T-helper 17 cell (primary cell): ENCODE measurements at regions not wholly inside any gene's neighbourhood (a gene's known extent, or its start where the extent isn't known, plus 50 kb on each side); places are given as distances from the start of the nearest gene placed in this dataset.

Experiments used
- ATAC-seq: fragments of 150-1000 bp; cut with Tn5 transposase; 2 replicates; pipeline ENCODE4 v1.10.0; 2021; ENCODE audit warnings: mild to moderate bottlenecking, moderate library complexity
- DNase-seq, 3 donors: peaks; one replicate each; pipeline versions ENCODE4 v3.0.0 to v3.0.0-alpha.2; 2020 to 2021
- H3K9me3 ChIP-seq: one replicate; pipeline ENCODE4 v1.7.0; 2013; ENCODE audit warnings: low read length, mild to moderate bottlenecking; ENCODE audit not compliant: control insufficient read depth, poor library complexity, severe bottlenecking
- H3K27ac Mint-ChIP-seq: one replicate; pipeline ENCODE4 v1.8.0; 2022; ENCODE audit warnings: mild to moderate bottlenecking, moderate library complexity, mixed read lengths
- H3K27me3 Mint-ChIP-seq: one replicate; pipeline ENCODE4 v1.8.0; 2022; ENCODE audit warnings: mixed read lengths
- H3K36me3 Mint-ChIP-seq: one replicate; pipeline ENCODE4 v1.8.0; 2022; ENCODE audit warnings: low read depth, mixed read lengths
- H3K4me1 Mint-ChIP-seq: one replicate; pipeline ENCODE4 v1.8.0; 2022; ENCODE audit warnings: mild to moderate bottlenecking, mixed read lengths
- H3K4me3 Mint-ChIP-seq: one replicate; pipeline ENCODE4 v1.8.0; 2022; ENCODE audit warnings: mild to moderate bottlenecking, moderate library complexity, mixed read lengths

GRCh38 chr9:87227456-87227855 lies 270.2 kb upstream of the DAPK1 start:
- peaks cover 20% of the 10 kb centered on the region for H3K27me3 Mint-ChIP-seq
- no peaks in the 10 kb centered on the region for H3K9me3 ChIP-seq
- H3K4me3 Mint-ChIP-seq = no peak overlapping the region
- DNase-seq (no peak), ATAC-seq (no peak)
- H3K4me1 Mint-ChIP-seq = no peaks in the 10 kb centered on the region
- H3K27ac Mint-ChIP-seq = no peak overlapping the region
- no peaks in the 10 kb centered on the region for H3K36me3 Mint-ChIP-seq

- no peak overlapping the region for H3K27ac Mint-ChIP-seq
- no peaks in the 10 kb centered on the region for H3K4me1 Mint-ChIP-seq
- no peak for ATAC-seq
- H3K4me3 Mint-ChIP-seq = no peak overlapping the region
- H3K27me3 Mint-ChIP-seq = peaks cover 11% of the 10 kb centered on the region
- no peak for DNase-seq
- H3K9me3 ChIP-seq = no peaks in the 10 kb centered on the region
- no peaks in the 10 kb centered on the region for H3K36me3 Mint-ChIP-seq
These were observed 268.6 kb upstream of the DAPK1 start for GRCh38 chr9:87229108-87229507.

DNA sequence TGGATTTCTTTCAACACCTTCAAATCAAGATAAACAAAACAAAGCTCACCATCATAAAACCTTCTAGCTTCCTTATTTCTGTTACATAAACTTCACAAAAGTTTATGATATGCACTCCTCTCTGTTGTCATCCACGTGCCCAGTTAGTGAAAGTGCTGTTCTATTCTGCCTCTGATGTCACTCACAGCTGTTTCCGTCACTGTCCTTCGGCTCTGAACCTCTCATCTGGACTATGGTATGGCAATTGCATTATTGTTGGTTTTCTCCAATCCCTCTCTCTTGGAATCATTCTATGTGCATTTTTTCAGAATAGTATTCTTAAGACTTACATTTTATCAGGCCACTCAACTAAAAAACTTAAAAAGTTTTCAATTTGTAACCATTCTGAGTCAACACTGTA lies 264.2 kb upstream of the DAPK1 start:
- no peaks in the 10 kb centered on the region for H3K9me3 ChIP-seq
- Mint-ChIP-seq H3K36me3 (no peaks in the 10 kb centered on the region), H3K27ac (no peak overlapping the region), H3K4me3 (no peak overlapping the region), H3K27me3 (no peaks in the 10 kb centered on the region), H3K4me1 (no peaks in the 10 kb centered on the region)
- ATAC-seq = no peak
- DNase-seq = no peak

DNA sequence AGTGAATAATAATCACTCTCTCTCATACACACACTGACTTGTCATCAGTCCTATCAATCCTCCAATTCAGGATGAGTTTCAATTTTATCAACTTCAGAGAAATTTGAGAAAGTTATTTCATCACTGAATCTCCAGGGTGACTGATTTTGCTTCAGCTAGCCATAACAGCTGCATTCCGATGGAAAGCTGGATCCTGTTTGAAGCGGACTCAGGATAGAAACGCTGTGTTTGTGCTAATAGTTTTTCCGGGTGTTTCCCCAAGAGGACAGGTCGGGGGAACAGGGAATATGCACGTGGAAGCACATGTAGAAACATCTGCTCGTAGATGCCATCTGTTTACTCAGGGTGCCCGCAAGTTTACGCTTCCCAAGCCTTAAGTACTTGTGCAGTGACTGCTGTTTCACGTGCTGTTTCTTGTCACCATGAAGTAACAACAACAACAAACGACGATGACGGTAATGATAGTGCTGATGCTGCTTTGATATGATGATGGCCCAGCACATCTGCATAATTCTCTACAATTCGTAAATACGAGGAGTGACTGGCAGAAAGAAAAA lies 263.7 kb upstream of the DAPK1 start:
- Mint-ChIP-seq H3K4me1 (no peaks in the 10 kb centered on the region), H3K36me3 (no peaks in the 10 kb centered on the region), H3K27me3 (no peaks in the 10 kb centered on the region), H3K4me3 (no peak overlapping the region), H3K27ac (no peak overlapping the region)
- H3K9me3 ChIP-seq = no peaks in the 10 kb centered on the region
- DNase-seq = no peak
- no peak for ATAC-seq

GRCh38 chr9:87234854-87235253 lies 262.8 kb upstream of the DAPK1 start:
- H3K36me3 Mint-ChIP-seq = no peaks in the 10 kb centered on the region
- ATAC-seq (no peak), DNase-seq (no peak)
- peaks cover 5% of the 10 kb centered on the region for H3K27me3 Mint-ChIP-seq
- H3K4me3 Mint-ChIP-seq = no peak overlapping the region
- no peaks in the 10 kb centered on the region for H3K4me1 Mint-ChIP-seq
- no peak overlapping the region for H3K27ac Mint-ChIP-seq
- H3K9me3 ChIP-seq = no peaks in the 10 kb centered on the region

DNA sequence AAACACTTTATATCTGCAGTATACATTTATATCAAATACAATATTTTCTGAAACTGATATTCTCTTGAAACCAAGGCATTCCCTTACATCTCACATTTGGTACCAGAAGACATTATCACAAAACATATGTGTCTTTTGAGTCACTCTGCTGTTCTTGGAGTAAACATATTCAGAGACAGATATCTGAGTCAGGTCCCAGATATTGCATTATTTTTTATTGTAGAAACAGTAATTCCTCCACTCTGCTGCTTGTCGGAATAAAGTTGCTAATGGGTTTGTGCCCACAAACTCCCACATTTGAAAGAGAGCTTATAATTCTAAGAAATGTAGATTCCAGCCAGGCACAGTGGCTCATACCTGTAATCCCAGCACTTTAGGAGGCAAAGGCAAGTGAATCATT lies 261.1 kb upstream of the DAPK1 start:
- H3K4me1 Mint-ChIP-seq = no peaks in the 10 kb centered on the region
- H3K9me3 ChIP-seq = no peaks in the 10 kb centered on the region
- no peak overlapping the region for H3K4me3 Mint-ChIP-seq
- H3K36me3 Mint-ChIP-seq = no peaks in the 10 kb centered on the region
- ATAC-seq (no peak), DNase-seq (no peak)
- no peak overlapping the region for H3K27ac Mint-ChIP-seq
- peaks cover 8% of the 10 kb centered on the region for H3K27me3 Mint-ChIP-seq

- no peak overlapping the region for H3K27ac Mint-ChIP-seq
- DNase-seq = no peak
- no peaks in the 10 kb centered on the region for H3K4me1 Mint-ChIP-seq
- H3K36me3 Mint-ChIP-seq = no peaks in the 10 kb centered on the region
- no peak overlapping the region for H3K4me3 Mint-ChIP-seq
- ATAC-seq = no peak
- H3K9me3 ChIP-seq = no peaks in the 10 kb centered on the region
- H3K27me3 Mint-ChIP-seq = peaks cover 11% of the 10 kb centered on the region
These were observed 260.3 kb upstream of the DAPK1 start for GRCh38 chr9:87237336-87237735.

DNA sequence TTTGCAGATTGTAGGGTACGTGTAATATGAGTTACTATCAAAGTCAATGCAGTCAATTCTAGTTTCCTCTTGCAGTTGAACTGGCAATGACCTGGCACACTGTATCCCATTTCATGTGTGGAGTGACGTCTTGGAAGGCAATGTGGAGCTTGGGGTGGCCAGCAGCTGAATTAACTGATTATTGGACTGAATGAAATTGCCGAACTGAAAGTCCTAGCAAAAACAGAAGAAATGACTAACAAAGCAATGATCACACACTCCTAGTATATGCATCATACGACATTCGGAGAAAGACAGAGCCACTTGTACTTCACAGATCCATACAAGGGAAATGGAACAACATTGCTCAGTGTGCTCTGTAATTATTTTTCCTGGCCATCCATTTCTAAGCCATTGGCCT lies 259.1 kb upstream of the DAPK1 start:
- no peak for ATAC-seq
- H3K27me3 Mint-ChIP-seq = peaks cover 11% of the 10 kb centered on the region
- H3K36me3 Mint-ChIP-seq = no peaks in the 10 kb centered on the region
- no peak overlapping the region for H3K4me3 Mint-ChIP-seq
- DNase-seq = no peak
- no peaks in the 10 kb centered on the region for H3K9me3 ChIP-seq
- H3K27ac Mint-ChIP-seq = no peak overlapping the region
- no peaks in the 10 kb centered on the region for H3K4me1 Mint-ChIP-seq

DNA sequence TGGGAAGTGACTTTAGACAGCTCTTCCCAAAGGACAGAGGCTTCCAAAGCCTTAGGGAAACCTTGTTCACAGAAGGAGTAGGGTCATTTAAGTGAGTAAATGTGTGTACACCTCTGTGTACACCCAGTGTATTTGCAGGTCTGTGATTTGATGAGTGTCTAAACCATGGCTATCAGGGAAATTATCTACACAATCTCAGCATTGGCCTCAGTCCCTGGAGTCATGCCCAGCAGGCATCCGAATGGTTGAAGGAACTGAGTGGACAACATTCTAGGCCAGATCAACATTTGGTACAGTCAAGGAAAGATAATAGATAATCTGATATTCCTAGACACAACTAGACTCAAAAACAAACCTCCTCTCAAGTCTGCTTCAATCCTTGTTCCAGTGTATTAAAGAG lies 258.4 kb upstream of the DAPK1 start:
- no peak overlapping the region for H3K27ac Mint-ChIP-seq
- ATAC-seq (no peak), DNase-seq (no peak)
- H3K4me3 Mint-ChIP-seq = no peak overlapping the region
- peaks cover 3% of the 10 kb centered on the region for H3K9me3 ChIP-seq
- no peaks in the 10 kb centered on the region for H3K4me1 Mint-ChIP-seq
- peaks cover 11% of the 10 kb centered on the region for H3K27me3 Mint-ChIP-seq
- no peaks in the 10 kb centered on the region for H3K36me3 Mint-ChIP-seq

DNA sequence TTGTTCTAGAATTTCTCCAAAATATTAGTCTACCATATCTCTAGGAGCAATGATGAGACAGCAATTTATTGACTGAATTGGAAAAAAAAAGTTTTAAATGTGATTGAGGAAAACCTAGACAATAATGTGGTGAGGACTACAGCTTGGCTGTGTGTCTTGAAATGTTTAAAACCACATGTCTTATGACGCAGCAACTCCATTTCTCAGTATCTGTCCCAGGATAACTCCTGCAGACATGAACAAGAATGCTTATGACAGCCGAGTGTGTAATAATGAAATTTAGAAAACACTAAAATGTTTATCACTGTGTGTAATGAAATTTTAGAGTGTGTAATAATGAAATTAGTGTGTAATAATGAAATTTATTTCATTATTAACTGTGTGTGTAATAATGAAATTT lies 254.1 kb upstream of the DAPK1 start:
- no peak for ATAC-seq
- Mint-ChIP-seq H3K27ac (no peak overlapping the region), H3K27me3 (peaks cover 27% of the 10 kb centered on the region), H3K36me3 (no peaks in the 10 kb centered on the region), H3K4me1 (no peaks in the 10 kb centered on the region), H3K4me3 (no peak overlapping the region)
- no peak for DNase-seq
- H3K9me3 ChIP-seq = peaks cover 3% of the 10 kb centered on the region

- ATAC-seq = no peak
- no peak for DNase-seq
- Mint-ChIP-seq H3K27ac (no peak overlapping the region), H3K4me3 (no peak overlapping the region), H3K36me3 (no peaks in the 10 kb centered on the region), H3K27me3 (peaks cover 28% of the 10 kb centered on the region), H3K4me1 (no peaks in the 10 kb centered on the region)
- H3K9me3 ChIP-seq = peaks cover 3% of the 10 kb centered on the region
These were observed 252.4 kb upstream of the DAPK1 start for GRCh38 chr9:87245271-87245670.

DNA sequence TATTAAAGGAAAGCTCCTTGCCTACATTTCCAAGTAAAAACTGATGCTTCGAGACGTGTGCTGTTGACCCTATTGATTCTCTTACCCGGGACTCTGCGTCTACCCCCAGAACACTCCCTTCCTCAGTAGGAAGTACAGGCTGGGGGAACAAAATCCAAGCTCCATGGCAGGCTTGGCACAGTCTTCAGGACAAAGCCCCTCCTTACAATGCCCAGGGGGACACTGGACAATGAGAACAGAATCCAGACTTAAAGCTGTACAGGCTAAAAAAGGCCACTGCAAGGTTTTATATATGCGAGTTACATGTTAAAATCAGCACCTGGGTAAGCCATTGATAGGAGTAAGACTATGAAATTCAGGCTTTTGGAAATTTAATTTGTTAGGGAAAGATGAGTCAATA lies 250.6 kb upstream of the DAPK1 start:
- no peak for DNase-seq
- Mint-ChIP-seq H3K4me1 (no peaks in the 10 kb centered on the region), H3K27me3 (peaks cover 21% of the 10 kb centered on the region), H3K36me3 (no peaks in the 10 kb centered on the region), H3K27ac (no peak overlapping the region), H3K4me3 (no peak overlapping the region)
- peaks cover 3% of the 10 kb centered on the region for H3K9me3 ChIP-seq
- no peak for ATAC-seq

GRCh38 chr9:87249029-87249428 lies 248.6 kb upstream of the DAPK1 start:
- Mint-ChIP-seq H3K4me3 (no peak overlapping the region), H3K4me1 (no peaks in the 10 kb centered on the region), H3K36me3 (no peaks in the 10 kb centered on the region), H3K27me3 (peaks cover 26% of the 10 kb centered on the region), H3K27ac (no peak overlapping the region)
- ATAC-seq = no peak
- DNase-seq = no peak
- H3K9me3 ChIP-seq = peaks cover 2% of the 10 kb centered on the region

DNA sequence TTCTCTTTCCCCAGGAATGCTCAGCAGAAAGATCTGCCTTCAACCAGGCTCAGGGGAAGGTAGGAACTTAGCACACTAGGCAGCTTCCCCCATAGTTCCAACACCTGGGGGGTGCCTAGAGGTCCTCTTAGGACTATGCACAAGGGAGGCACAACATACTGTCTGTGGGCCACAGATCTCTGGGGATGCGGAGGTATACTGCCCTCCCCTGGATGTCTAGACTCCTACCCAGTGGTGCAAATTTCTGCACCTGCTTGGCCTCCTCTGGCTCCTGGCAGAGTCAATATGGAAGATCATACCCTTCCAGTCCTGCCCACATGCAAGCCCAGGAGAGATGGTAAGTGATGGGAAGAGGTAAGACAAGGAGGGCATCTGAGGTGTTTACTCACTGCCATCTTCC lies 247.5 kb upstream of the DAPK1 start:
- ATAC-seq = no peak
- H3K4me1 Mint-ChIP-seq = no peaks in the 10 kb centered on the region

More for the DNA sequence above, 247.5 kb upstream of the DAPK1 start:
- Mint-ChIP-seq H3K27ac (no peak overlapping the region), H3K4me3 (no peak overlapping the region), H3K27me3 (peaks cover 23% of the 10 kb centered on the region), H3K36me3 (no peaks in the 10 kb centered on the region)
- no peak for DNase-seq
- H3K9me3 ChIP-seq = no peaks in the 10 kb centered on the region
